SK-N-SH (cell line): ENCODE measurements at regions not wholly inside any gene's neighbourhood (a gene's known extent, or its start where the extent isn't known, plus 50 kb on each side); places are given as distances from the start of the nearest gene placed in this dataset.

Source experiments
- CHD2 ChIP-seq: fragments of 150-350 bp; IDR thresholded peaks from 2 replicates; pipeline ENCODE4 v1.6.1; 2018; ENCODE audit warnings: low read length; ENCODE audit not compliant: partially characterized antibody
- CTCF ChIP-seq: fragments of 200-600 bp; sonication (generic); IDR thresholded peaks from 2 replicates; pipeline ENCODE4 v1.6.1; 2017; ENCODE audit warnings: antibody characterized with exemption, mild to moderate bottlenecking, moderate library complexity
- EZH2phosphoT487 ChIP-seq: fragments of 200-600 bp; sonication (generic); IDR thresholded peaks from 2 replicates; pipeline ENCODE4 v1.6.1; 2017; ENCODE audit warnings: low read depth, mixed run types, mild to moderate bottlenecking, antibody characterized with exemption, moderate library complexity, borderline replicate concordance
- MXI1 ChIP-seq: IDR thresholded peaks from 2 replicates; pipeline ENCODE4 v1.6.1; 2012; ENCODE audit warnings: mild to moderate bottlenecking, low read depth, low read length, improper control_type of control experiment
- POLR2AphosphoS5 ChIP-seq: IDR thresholded peaks from 2 replicates; pipeline ENCODE4 v1.6.1; 2012; ENCODE audit warnings: low read depth, low read length
- REST ChIP-seq: IDR thresholded peaks from 2 replicates; pipeline ENCODE4 v1.6.1; 2012; ENCODE audit warnings: mild to moderate bottlenecking, low read depth, low read length, moderate library complexity
- RXRA ChIP-seq: IDR thresholded peaks from 2 replicates; pipeline ENCODE4 v1.4.0; 2012; ENCODE audit warnings: low read depth, mild to moderate bottlenecking, borderline replicate concordance
- SIN3A ChIP-seq: IDR thresholded peaks from 2 replicates; pipeline ENCODE4 v1.6.1; 2012; ENCODE audit warnings: low read depth, mild to moderate bottlenecking, low read length, moderate library complexity, borderline replicate concordance
- TCF12 ChIP-seq: IDR thresholded peaks from 2 replicates; pipeline ENCODE4 v1.4.0; 2012
- USF2 ChIP-seq: fragments of 150-350 bp; IDR thresholded peaks from 2 replicates; pipeline ENCODE4 v1.6.1; 2017; ENCODE audit warnings: antibody characterized with exemption, low read length, low read depth, borderline replicate concordance

- TF ChIP-seq TCF12 = no peak
- no peak for TF ChIP-seq SIN3A
- no peak for TF ChIP-seq RXRA
- TF ChIP-seq CTCF = no peak
- no peak for TF ChIP-seq CHD2
- no peak for TF ChIP-seq POLR2AphosphoS5
- no peak for TF ChIP-seq REST
- TF ChIP-seq EZH2phosphoT487 = no peak
- TF ChIP-seq MXI1 = no peak
- no peak for TF ChIP-seq USF2
These were observed 1278.8 kb upstream of the EYS start for GRCh38 chr6:66985816-66986215.
